Hematopoietic multipotent progenitor cell treated with erythropoietin and hydrocortisone succinate and interleukin-3 and kit ligand, for 8 days (in vitro differentiated cells): ENCODE measurements at regions not wholly inside any gene's neighbourhood (a gene's known extent, or its start where the extent isn't known, plus 50 kb on each side); places are given as distances from the start of the nearest gene placed in this dataset.
A peak's percentile ranks its signal among the peaks of the same experiment; 100 is the strongest.

Experiments
- DNase-seq: peaks from one replicate; pipeline ENCODE4 v3.0.0-alpha.2; 2015

DNA sequence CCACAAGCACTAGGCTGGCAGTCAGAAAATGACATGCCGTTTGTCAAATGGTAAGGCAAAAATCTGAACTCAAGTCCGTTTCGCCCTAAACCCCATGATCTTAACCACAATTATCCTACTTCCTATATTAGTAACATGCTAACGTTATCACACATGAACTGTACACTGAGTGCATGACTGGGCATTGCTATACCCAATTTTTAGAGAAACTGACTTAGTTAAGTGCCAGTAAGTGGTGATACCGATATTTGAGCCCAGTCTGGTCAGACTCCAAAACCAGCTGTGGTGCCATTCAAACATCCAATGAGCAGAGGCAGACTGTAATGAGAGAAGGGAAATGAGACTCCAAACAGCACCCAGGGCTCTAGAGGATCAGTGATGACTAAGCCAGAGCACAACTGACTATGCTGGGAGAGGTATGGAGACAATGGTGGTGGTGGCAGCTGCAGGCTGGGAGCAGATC lies 311.7 kb upstream of the PKDCC start:
- peak; percentile 43 for DNase-seq

DNA sequence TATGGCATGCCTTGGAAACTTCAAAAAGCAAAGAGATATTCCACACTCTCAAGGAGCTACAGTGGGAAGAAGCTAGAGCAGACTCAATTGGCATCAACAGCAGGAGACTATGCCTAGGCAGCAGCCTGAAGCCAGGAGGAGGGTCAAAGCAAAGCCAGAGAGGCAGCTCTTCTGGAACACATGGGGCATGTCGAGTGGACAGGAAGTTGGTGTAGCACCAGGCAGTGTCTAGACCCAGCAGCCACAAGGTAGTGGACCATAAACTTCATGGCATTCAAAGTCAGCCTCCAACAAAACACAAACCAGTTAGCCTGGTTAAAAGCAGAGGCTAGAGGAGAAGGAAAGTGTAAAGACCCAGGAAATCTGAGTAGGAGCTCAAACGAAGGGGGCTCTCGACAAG lies 311.2 kb upstream of the PKDCC start:
- DNase-seq, result no peak

DNA sequence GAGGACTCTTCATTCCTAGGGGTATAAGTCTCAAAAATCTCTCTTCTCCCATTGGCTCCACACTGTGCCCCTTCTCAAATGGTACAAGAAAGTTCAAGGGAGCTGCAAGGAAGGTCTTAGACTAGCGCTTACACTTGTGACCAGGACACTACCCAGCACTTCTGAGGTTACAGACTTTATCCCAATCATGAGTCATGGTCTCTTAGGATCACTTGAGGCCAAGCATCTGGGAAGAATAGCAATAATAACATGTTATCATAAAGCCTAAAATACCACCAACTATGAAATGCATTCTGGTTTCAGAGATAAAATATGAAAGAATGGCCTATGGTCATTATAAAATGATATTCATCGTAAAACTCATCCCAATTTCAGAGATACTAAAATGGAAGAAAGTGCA lies 309.9 kb upstream of the PKDCC start:
- DNase-seq, result no peak

DNA sequence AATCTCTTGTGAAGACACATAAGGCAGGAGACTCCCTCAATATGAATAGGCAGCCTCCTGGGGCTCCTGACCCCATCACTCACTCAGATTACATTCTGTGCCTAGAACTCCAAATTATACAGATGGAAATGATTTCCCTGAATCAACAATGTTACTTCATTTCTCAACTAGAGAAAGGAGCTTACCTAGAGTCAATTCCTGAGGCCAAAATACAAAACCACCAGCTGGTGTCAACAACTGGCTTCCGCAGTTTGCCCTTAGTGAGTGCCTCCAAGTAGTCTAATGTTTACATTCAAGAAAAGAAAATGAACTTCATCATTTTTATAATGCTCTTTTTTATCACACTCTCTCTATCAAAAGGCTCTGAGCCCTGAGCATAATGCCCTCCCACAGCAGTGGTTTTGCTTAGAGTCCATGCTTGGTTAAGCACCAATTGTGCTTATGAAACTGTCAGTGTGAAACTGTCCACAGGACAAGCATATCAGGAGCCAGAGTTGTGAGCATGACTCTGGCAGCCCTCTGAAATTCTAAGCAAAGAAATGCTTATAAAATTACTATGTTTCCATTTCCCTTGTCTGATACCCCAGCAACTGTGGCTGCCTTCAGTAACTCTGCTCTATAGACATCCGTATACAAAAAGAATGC lies 305.7 kb upstream of the PKDCC start:
- no peak for DNase-seq

DNA sequence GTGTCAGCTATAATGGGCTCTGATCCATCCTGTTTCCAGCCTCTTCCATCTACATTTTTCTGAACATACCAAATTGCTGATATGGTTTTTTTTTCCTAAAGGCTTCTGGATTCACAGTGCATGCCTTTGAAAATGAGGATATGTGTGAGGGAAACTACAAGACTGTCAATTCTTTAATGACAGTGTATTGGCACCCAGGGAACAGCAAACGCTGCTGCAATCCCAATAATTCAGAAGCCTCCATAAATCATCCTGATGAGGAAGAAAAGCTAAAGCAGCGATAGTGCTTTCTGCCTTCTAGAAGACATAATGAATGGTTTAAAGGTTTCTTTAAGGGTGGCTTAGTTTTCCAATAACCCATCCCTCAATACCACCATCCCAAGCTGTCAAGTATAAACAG lies 304.5 kb upstream of the PKDCC start:
- no peak for DNase-seq

DNA sequence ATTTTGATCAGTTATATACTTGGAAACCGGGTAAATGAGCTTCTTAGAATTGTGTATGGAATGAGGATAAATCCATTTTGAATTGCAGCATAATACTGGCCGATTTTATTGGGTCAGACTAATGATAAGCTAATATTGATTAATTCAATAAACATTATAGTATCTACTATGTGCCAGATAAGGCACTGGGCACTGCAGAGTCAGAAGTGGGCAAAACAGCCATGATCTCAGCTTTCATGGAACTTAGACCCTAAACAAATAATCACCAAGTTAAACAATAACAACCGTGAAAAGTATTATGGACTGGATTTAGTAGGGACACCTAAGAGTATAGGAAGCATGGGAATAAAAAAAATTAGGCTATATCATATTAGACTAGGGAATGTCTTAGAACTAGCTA lies 297.0 kb upstream of the PKDCC start:
- no peak for DNase-seq

DNA sequence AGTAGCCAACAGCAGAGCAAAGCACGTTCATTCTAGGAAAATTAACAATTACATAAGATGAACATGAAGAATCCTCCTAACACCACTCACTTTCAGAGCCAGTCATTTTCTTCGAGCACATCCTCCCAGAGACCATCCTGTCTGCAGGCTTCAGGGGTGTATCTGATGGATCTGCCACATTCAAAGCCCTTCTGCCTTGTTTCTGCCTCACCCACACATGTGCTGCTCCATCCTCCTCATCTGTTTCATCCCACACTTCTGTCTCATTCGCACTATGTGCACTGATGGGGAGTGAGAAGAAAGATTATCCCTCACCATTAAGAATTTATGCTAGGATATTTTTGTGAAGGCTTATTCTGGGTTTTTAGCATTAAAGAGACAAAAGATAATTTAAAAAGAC lies 287.9 kb upstream of the PKDCC start:
- DNase-seq, result no peak

DNA sequence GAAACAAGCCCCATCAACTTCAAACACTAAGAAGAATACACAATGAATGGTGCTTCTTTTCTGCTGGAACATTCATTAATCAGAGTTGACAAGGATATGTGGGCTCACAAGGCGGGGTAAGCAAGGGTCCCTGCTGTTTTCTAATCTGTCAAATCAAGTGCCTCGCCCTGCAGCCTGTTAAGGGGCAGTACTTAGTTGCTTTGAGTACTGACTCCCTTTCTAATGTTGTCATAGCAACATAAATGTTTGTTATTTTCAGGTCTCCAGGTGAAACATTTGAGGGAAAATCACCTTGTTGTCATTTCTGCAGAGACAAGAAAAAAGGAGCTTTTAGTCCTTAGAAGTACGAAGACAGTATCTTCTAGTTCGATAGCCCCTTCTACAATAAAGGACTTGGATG lies 284.7 kb upstream of the PKDCC start:
- no peak for DNase-seq

DNA sequence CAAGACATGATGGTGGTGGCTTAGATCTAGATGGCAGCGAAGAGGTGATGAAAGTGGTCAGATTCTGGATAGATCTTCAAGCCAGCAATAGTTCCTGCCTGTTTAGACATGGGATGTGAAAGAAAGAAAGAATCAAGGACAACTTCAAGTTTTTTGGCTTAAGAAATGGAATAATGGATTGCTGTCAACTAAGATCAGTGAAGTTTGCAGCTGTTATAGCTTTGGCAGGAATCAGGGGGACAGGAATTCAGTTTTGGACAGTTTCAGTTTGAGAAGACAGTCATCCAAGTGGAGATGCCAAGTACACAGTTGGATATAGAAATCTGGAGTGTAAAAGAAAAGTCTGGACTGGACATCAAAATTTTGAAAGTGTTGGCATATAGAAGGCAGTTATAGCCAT lies 283.7 kb upstream of the PKDCC start:
- no peak for DNase-seq

DNA sequence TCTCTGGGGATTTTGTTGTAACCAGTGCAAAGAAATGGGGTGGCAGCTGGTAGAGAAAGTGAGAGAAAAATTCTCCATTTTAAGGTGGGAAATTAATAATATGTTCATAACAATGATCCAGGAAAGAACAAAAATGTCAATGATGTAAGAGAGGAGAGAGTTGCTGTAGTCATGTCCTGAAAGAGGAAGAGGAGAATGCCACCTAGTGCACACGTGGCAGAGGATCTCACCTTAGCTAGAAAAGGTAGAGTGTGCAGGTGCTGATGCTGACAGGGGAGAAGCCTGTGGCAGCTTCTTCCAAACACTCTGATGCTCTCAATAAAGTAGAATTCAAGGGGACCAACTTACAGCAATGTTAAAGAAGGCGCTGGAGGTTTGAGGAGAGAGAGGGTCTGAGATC lies 282.9 kb upstream of the PKDCC start:
- DNase-seq, result no peak

DNA sequence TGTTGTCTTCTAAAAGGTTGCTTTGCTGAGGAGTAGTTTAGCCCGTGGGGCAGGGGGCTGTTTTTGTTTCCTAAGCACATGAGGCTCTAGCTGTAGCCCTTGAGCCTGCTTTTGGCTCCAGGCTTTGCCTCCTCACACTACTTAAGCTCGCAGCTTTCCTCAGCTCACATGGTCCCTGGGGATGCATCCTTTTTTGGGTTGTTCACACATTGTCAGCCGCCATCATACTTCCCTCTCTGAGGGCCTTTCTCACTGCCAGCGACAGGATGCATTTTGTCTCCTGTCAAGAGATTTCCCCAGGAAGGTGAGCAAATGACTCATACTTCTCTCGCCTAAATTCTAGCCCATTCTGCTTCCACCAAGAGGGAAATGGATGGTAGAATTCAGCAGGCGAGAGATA lies 279.5 kb upstream of the PKDCC start:
- no peak for DNase-seq

DNA sequence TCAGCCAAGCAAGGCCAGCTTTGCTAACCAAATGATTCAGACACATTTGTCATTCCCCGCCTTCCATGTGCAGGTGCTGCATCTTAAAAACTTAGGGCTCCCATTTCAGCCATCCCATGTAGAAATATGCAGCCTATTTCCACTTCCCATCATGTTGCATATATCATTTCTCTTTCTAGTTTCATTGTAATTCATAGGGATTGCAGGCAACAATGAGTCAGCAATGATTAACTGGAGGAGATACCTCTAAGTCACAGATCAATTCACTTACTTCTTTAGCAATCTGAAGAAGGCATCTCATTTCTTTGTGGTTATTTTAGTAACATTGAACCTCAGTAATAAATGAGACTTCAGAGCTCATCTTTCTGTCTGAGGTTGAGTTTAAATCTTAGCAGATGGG lies 276.1 kb upstream of the PKDCC start:
- no peak for DNase-seq

DNA sequence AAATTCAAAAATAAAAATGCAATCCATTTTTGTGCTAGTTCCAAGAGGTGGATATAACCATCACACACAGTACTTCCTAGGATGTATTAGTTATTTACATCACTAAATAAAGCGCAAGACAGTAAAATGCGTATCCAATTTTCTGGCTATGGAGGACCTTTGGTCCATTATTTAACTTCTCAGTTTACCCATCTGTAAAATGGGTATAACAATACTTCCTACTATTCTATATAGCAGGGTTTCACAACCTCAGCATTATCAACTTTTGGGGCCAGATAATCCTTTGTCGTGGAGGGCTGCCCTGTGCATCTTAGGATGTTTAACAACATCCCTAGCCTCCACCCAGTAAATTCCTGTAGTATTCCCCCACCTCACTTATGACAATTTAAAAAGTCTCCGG lies 275.1 kb upstream of the PKDCC start:
- no peak for DNase-seq

DNA sequence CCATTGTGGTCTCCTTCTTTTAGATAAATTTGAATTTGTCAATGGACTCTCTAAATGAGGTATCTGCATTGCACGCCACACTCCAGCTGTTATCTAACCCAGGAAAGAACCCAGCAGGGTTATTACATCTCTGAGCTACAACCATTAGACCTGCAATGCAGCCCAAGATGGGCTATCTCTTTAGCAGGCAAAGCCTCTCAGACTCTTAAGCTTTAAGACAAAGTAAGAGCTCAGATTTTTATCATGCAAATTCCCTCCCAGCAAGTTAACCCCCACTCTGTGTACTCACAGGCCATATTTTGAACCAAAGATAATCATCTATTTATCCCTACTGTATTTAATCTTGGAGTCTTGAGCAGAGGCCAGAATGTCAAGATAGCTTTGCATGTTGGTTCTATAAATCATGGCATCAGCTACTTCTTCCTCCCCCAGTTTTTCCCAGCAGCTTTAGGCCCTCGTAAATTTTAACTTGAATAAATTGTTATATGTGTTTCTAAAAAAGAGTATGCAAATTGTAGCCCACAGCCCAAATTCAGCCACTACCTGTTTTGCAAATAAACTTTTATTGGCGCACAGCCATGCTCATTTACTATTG lies 273.7 kb upstream of the PKDCC start:
- no peak for DNase-seq

DNA sequence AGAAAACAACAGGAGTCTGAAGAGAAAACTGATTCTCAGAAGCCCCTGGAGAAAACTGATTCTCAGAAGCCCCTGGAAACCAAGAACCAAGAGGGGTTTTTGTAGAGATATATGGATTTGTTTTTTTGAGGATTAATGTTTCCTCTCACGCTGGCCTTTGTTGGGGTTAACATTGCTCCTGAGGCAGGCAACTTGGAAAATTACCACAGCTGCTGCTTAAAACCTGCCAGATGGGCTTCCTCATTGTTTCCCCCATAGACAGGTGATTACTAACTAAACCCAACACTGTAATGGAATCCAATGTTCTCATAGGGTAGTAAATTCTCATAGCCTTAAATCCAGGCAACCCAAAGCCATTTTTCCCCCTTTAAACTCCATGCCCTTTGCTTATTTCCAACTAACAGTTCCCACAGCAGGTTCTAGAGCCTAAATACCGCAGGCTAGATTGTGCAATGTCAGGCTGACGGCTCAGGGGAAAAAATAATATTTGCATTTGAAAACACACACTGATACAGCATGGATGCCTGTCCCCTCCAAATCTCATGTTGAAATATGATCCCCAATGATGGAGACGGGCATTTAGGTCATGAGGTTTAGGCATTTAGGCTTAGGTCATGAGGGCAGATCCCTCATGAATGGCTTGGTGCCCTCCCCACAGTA lies 272.3 kb upstream of the PKDCC start:
- no peak for DNase-seq

DNA sequence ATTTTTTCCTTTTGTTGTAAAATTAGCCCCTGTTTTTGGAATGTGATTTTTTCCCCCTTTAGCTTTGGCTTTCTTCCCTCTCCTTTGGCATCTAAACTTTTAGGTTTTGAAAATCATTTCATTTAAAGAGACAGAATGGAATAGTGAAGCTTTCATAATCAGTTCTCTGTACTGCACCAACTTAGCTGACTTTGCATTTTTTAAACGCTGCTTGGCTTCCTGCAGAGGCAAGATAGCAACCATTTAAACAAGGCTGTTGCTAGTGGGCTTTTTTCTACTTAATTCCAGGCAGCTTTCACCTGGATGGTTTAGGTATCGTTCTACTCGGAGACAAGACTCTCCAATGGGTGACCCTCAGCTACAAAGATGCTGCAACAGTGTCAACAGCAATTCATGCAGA lies 267.9 kb upstream of the PKDCC start:
- no peak for DNase-seq

DNA sequence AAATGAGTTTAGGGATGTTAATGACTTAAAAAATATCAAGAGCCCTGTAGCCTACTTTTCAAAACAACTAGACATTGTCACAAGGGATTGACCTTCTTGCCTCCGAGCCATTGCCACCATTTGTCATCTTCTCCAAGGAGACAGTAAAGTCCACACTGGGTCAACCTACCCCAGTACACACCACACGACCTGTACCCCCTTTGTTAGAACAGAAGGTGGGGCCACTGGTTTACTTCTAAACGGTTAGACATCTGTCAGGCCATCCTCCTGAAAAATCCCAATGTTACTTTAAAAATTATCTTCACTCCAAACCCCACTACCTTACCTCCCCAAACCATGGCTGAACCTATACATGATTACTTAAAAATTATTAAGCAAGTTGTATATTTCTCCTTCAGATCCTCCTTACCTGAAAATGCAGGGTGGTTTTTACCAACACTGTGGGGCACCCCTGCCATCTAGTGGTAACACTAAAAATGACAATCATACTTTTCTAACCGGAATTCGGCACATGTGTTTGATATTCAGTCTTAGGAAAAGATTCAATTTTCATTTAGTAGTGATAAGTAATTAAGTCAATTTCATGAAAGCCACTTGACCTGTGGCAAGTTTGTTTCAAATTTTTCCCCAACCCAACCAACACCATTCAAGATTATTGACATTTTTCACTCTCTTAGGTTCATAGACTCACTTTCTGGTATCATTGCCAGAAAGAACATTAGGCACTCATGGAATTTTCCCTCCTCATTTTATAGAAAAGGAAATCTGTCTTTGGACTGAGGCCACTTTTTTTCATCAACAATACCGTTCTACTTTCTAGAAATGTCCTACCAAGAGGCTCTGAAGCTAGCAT lies 265.3 kb upstream of the PKDCC start:
- DNase-seq, result peak; percentile 39

DNA sequence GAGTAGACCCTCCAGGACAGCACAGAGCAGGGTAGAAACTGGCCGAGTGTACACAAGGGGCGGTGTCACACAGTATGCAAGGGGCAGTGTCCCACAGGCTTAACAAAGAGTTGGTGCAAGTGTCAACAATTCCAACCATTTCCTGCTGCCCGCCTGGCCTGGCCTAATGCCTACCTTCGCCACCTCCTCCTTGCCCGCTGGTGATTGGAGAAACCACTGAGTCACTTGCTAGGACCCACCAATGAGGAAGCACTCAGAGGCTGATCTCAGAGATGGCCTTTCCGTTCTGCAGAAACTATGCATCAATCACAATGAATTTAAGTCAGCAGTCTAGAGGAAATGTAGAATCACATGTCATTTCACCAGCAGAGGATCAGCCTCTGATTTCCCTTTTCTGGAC lies 263.3 kb upstream of the PKDCC start:
- no peak for DNase-seq

DNA sequence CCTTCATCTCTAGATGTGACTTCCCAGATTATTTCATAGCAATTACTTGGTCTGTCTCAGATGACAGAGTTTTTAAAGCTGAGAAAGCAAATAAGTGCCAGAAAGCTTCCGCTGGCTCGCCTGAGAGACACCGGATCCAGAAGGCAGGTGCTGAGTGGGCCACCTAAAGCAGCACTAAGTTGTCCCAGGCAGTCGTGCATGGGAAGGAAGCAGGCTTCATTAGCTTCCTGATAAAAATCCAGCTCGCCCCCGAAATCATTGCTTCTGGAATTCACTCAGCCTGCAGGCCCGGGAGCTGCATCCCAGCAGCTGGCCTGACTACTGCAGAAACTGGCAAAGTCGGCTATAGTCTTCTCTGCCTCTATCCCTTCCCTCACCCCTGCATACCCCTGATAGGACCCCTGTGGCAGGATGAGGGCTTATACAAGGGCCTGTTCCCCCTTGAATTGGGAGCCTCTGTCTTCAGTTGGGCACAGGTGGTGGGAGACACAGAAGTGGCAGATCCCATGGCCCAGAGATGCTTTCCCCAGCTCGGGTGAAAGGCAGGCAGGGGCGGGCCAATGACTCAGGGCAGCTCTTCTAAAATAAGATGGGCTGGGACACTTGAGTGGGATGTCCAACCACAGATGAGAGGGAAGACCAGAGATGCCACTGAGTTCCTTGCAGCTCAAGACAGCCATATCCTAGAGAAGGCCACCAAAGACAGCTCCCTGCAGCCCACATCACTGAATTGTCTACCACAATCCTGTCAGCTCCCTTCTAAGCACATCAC lies 262.4 kb upstream of the PKDCC start:
- no peak for DNase-seq

DNA sequence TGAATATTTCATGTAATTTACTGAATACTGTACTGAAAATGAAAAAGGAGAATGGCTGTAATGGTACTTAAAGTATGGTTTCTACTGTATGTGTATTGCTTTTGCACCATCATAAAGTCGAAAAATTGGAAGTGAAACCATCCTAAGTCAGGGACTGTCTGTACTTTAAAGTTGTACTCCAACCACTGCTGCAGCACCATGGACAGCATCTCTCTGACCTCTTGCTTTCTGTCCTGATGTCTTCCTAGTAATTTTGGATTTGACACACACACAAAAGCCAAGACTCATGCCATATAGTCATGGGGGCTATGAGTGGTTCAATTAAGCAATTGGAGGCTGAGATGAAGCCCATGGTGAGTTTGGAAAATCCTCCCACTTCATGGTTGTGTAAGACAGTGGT lies 256.3 kb upstream of the PKDCC start:
- DNase-seq, result peak; percentile 5

DNA sequence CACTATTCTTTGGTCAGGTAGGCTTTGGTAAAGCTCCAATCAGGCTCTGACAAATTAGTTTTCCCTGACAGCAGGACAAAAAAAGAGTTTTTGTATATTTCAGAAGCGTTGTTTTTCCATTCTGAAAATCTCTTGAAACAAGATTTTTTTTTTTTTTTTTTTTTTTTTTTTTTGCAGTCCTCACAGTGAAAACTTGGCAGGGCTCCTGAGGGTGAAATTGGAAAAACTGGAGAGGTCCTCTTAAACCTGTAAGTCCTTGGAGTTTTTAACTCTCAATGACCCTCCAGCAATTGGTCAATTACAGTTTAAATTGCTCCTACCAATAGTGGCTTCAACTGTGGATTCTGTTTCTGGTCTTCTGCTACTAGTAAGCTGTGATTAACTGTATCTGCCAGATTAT lies 244.5 kb upstream of the PKDCC start:
- DNase-seq, result no peak

DNA sequence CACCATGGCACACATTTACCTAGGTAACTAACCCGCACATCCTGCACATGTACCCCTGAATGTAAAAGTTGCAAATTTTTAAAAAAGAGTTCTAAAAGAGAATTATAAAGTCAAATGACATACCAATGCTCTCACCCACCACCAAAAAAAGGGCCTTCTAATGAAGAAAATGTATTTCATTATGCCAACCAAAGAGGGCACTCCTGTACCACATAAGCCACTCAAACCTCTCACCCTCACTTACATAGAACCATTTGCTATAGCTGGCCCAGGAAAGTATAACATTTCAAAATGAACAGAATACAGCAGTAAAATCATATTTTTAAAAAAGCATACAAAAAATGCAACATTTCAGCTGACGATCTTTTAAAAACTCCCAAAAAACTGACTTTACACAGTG lies 241.5 kb upstream of the PKDCC start:
- no peak for DNase-seq

DNA sequence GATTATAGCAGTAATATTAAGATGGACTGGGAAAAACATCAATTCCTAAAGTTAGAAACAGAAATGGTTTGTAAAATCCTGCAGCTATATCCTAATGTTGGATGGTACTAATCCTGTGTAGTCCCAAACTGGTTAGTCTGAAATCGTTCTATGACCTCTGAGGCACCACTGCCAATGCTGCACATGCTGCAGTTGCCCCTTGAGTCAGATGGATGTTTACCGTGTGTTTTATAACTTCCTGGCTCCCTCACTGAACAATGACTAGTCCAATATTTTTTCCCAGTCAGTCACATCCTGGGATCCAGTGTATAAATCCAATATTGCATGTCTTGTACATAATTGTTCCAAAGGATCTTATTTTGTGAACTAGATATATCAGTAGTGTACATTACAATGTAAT lies 226.7 kb upstream of the PKDCC start:
- DNase-seq, result no peak
